GM12878 (cell line): ENCODE measurements at regions not wholly inside any gene's neighbourhood (a gene's known extent, or its start where the extent isn't known, plus 50 kb on each side); places are given as distances from the start of the nearest gene placed in this dataset.

Experiments used
- ATAC-seq: fragments of 200-7000 bp; cut with Tn5 transposase; 3 replicates; pipeline ENCODE4 v1.9.1; 2020; ENCODE audit warnings: mild to moderate bottlenecking, moderate library complexity
- BruUV-seq: library from RNA; stranded (reverse); fragments of 400-500 nt; replicated peaks from 2 replicates; lab custom pipeline; 2021; lab: Mats Ljungman, UMichigan
- CTCF ChIA-PET: fragments of 300-600 bp; sonication (Branson Sonifier 250); formaldehyde crosslinking; extraction: SDS; loops from one replicate; lab custom pipeline; 2021; ENCODE audit warnings: inconsistent platforms; lab: Yijun Ruan, JAX
- POLR2A ChIA-PET: fragments of 350-600 bp; formaldehyde crosslinking; extraction: SDS; loops from one replicate; lab custom pipeline; 2021; ENCODE audit warnings: inconsistent platforms; lab: Charles Lee
- RAD21 ChIA-PET: fragments of 300-600 bp; sonication (Branson Sonifier 250); formaldehyde crosslinking; loops from one replicate; lab custom pipeline; 2023; ENCODE audit warnings: antibody characterized with exemption; ENCODE audit not compliant: unreplicated experiment; lab: Charles Lee
- SMC1A ChIA-PET: fragments of 300-600 bp; sonication (Branson Sonifier 250); formaldehyde crosslinking; loops from one replicate; lab custom pipeline; 2023; ENCODE audit not compliant: unreplicated experiment, uncharacterized antibody; lab: Charles Lee
- DNase-seq: peaks from one replicate; pipeline ENCODE4 v3.0.0-alpha.2; 2011; ENCODE audit warnings: low read depth, low spot score
- FAIRE-seq: peaks from 3 replicates; lab custom pipeline; 2011; peaks lifted over from hg19 to GRCh38; lab: Jason Lieb, UNC
- H2AFZ ChIP-seq: 2 replicates; pipeline ENCODE4 v1.6.0; 2011; ENCODE audit warnings: low read depth, low read length, control low read depth; ENCODE audit not compliant: control insufficient read depth
- H3K27ac ChIP-seq: 2 replicates; pipeline ENCODE4 v1.5.1; 2011; ENCODE audit warnings: control low read depth; ENCODE audit not compliant: control insufficient read depth, insufficient read depth
- H3K27me3 ChIP-seq, 2 experiments: replicated peaks in 1 of 2; 2 replicates each; pipeline versions ENCODE4 v1.6.0 to v1.6.1; 2011; ENCODE audit warnings: low read length in 1 of 2; ENCODE audit not compliant: control insufficient read depth in 2 of 2, insufficient read depth in 2 of 2
- H3K36me3 ChIP-seq, 2 experiments: 2 replicates each; pipeline ENCODE4 v1.5.1; 2011; ENCODE audit warnings: low read length in 1 of 2; ENCODE audit not compliant: control insufficient read depth in 2 of 2, insufficient read depth in 2 of 2
- H3K4me1 ChIP-seq: 2 replicates; pipeline ENCODE4 v1.6.1; 2011; ENCODE audit warnings: mild to moderate bottlenecking, low read length, moderate library complexity, mixed read lengths; ENCODE audit not compliant: control insufficient read depth, insufficient read depth
- H3K4me2 ChIP-seq: 2 replicates; pipeline ENCODE4 v1.6.0; 2011; ENCODE audit warnings: control low read depth; ENCODE audit not compliant: control insufficient read depth, insufficient read depth
- H3K4me3 ChIP-seq: fragments of 200-600 bp; sonication (generic); 2 replicates; pipeline ENCODE4 v1.5.1; 2016
- H3K79me2 ChIP-seq: 2 replicates; pipeline ENCODE4 v1.6.0; 2011; ENCODE audit warnings: low read length; ENCODE audit not compliant: control insufficient read depth, insufficient read depth
- H3K9ac ChIP-seq: 2 replicates; pipeline ENCODE4 v1.8.0; 2011; ENCODE audit warnings: low read length, control low read depth, mixed read lengths; ENCODE audit not compliant: control insufficient read depth, insufficient read depth
- H3K9me3 ChIP-seq: replicated peaks from 3 replicates; pipeline ENCODE4 v1.5.1; 2011; ENCODE audit warnings: mild to moderate bottlenecking, low read length; ENCODE audit not compliant: control insufficient read depth, insufficient read depth
- H4K20me1 ChIP-seq: 2 replicates; pipeline ENCODE4 v1.6.0; 2011; ENCODE audit not compliant: control insufficient read depth, insufficient read depth
- ATF3 ChIP-seq: IDR thresholded peaks from 2 replicates; pipeline ENCODE4 v1.6.1; 2011; ENCODE audit warnings: low read depth, mild to moderate bottlenecking, low read length, moderate library complexity, borderline replicate concordance; ENCODE audit errors: extremely low read depth
- ATF7 ChIP-seq: fragments of 450-650 bp; IDR thresholded peaks from 2 replicates; pipeline ENCODE4 v1.6.1; 2016; ENCODE audit warnings: low read depth, mild to moderate bottlenecking
- BACH1 ChIP-seq: fragments of 450-650 bp; IDR thresholded peaks from 2 replicates; pipeline ENCODE4 v1.6.1; 2017; ENCODE audit warnings: mild to moderate bottlenecking, borderline replicate concordance
- HCFC1 ChIP-seq: fragments of 150-350 bp; IDR thresholded peaks from 2 replicates; pipeline ENCODE4 v1.6.1; 2014; ENCODE audit warnings: low read length
- NFXL1 ChIP-seq: fragments of 450-650 bp; IDR thresholded peaks from 2 replicates; pipeline ENCODE4 v1.6.1; 2017; ENCODE audit warnings: antibody characterized with exemption, mild to moderate bottlenecking, borderline replicate concordance
- NRF1 ChIP-seq: conservative IDR thresholded peaks from 2 replicates; pipeline ENCODE4 v1.6.1; 2011; ENCODE audit warnings: mild to moderate bottlenecking, low read depth, low read length, improper control_type of control experiment
- POLR2A ChIP-seq: IDR thresholded peaks from 2 replicates; pipeline ENCODE4 v1.6.1; 2011; ENCODE audit warnings: low read depth, mild to moderate bottlenecking, low read length
- POLR2AphosphoS5 ChIP-seq: IDR thresholded peaks from 2 replicates; pipeline ENCODE4 v1.6.1; 2011; ENCODE audit warnings: mild to moderate bottlenecking, low read length, inconsistent platforms
- RBBP5 ChIP-seq: fragments of 200-600 bp; sonication (generic); conservative IDR thresholded peaks from 2 replicates; pipeline ENCODE4 v1.6.1; 2016
- SMAD5 ChIP-seq: IDR thresholded peaks from 2 replicates; pipeline ENCODE4 v1.6.1; 2016; ENCODE audit warnings: antibody characterized with exemption, low read depth
- SRF ChIP-seq, 2 experiments: IDR thresholded peaks; 2 replicates each; pipeline ENCODE4 v1.6.1; 2011; ENCODE audit warnings: low read depth in 2 of 2, low read length in 2 of 2, mild to moderate bottlenecking in 1 of 2, moderate library complexity in 1 of 2
- TAF1 ChIP-seq: IDR thresholded peaks from 2 replicates; pipeline ENCODE4 v1.6.1; 2011; ENCODE audit warnings: mild to moderate bottlenecking, low read depth, low read length, borderline replicate concordance
- WRNIP1 ChIP-seq: IDR thresholded peaks from 2 replicates; pipeline ENCODE4 v1.6.1; 2011; ENCODE audit warnings: low read depth, low read length, improper control_type of control experiment, borderline replicate concordance
- ZBED1 ChIP-seq: IDR thresholded peaks from 2 replicates; pipeline ENCODE4 v1.6.1; 2016; ENCODE audit warnings: borderline replicate concordance
- ZNF207 ChIP-seq: fragments of 450-650 bp; IDR thresholded peaks from 2 replicates; pipeline ENCODE4 v1.6.1; 2014; ENCODE audit warnings: antibody characterized with exemption, mild to moderate bottlenecking, borderline replicate concordance
- ZNF687 ChIP-seq: fragments of 450-650 bp; IDR thresholded peaks from 2 replicates; pipeline ENCODE4 v1.6.1; 2017; ENCODE audit warnings: mild to moderate bottlenecking, moderate library complexity
- WGBS: methylation state at CpG from one replicate; pipeline ENCODE4 v1.1.6; 2016; ENCODE audit warnings: low lambda C conversion rate; ENCODE audit not compliant: insufficient replicate concordance, insufficient coverage; ENCODE audit errors: missing lambda C conversion rate; 5-methylcytosine and 5-hydroxymethylcytosine counted together
- in situ Hi-C: fragments of 300-500 bp; cut with MboI; formaldehyde crosslinking; loops from 9 replicates; pipeline ENCODE4 v1.14.3; 2018; ENCODE audit warnings: mixed read lengths
- intact Hi-C: fragments of 100-400 bp; cut with micrococcal nuclease; formaldehyde crosslinking; loops from one replicate; pipeline ENCODE4 v1.14.2; 2022; ENCODE audit not compliant: unreplicated experiment

- intact Hi-C loops, result no loop called here
- no peaks in the 10 kb centered on the region for H3K36me3 ChIP-seq
- no peaks in the 10 kb centered on the region for H4K20me1 ChIP-seq
- H3K9ac ChIP-seq, result no peak overlapping the region
- no TSS peak for BruUV-seq
- H2AFZ ChIP-seq, result no peak overlapping the region
- TF ChIP-seq RBBP5, result no peak
- TF ChIP-seq HCFC1, result no peak
- no peak for TF ChIP-seq TAF1
- TF ChIP-seq SRF (IDR thresholded peaks at IDR 0.05; ENCODE audit: low read depth in 2 of 2, low read length in 2 of 2), result no peak
- no peak for TF ChIP-seq ATF3
- TF ChIP-seq BACH1, result no peak
- no peak for TF ChIP-seq NRF1
- TF ChIP-seq POLR2AphosphoS5, result no peak
- no peak for TF ChIP-seq NFXL1
- no peak for TF ChIP-seq POLR2A
- TF ChIP-seq WRNIP1, result no peak
- TF ChIP-seq ZBED1, result no peak
- no peak for TF ChIP-seq ATF7
- no peak for TF ChIP-seq ZNF687
- TF ChIP-seq ZNF207, result no peak
- no peak for TF ChIP-seq SMAD5
- no peaks in the 10 kb centered on the region for H3K4me1 ChIP-seq
- DNase-seq, result no peak
- no peak overlapping the region for H3K4me3 ChIP-seq
- no peak overlapping the region for H3K4me2 ChIP-seq
- POLR2A ChIA-PET, result no interaction called here
- FAIRE-seq, result no peak
- RAD21 ChIA-PET, result no interaction called here
- no peaks in the 10 kb centered on the region for H3K9me3 ChIP-seq
- no peak overlapping the region for H3K27ac ChIP-seq
- SMC1A ChIA-PET, result no interaction called here
- CTCF ChIA-PET, result no interaction called here
- WGBS, result 43% methylated on average over 7 of the region's 8 CpGs
- in situ Hi-C loops, result no loop called here
- no peaks in the 10 kb centered on the region for H3K79me2 ChIP-seq
- ATAC-seq, result no peak
- no peaks in the 10 kb centered on the region for H3K27me3 ChIP-seq
These were observed 135.3 kb upstream of the FAM20C start for GRCh38 chr7:57071-57470.
